Adrenal gland (tissue), 5 donors: ENCODE measurements at regions not wholly inside any gene's neighbourhood (a gene's known extent, or its start where the extent isn't known, plus 50 kb on each side); places are given as distances from the start of the nearest gene placed in this dataset.

Experiments used
- CTCF ChIP-seq, 6 experiments: fragments of 450-650 bp in 4 of 6; fragments of 200-600 bp in 2 of 6; sonication (generic) in 1 of 6; IDR thresholded peaks; 1 replicate in 5 of 6; 2 replicates in 1 of 6; pipeline versions ENCODE4 v1.5.1 to v1.8.0; 2016 to 2021; ENCODE audit warnings: antibody characterized with exemption in 6 of 6, mild to moderate bottlenecking in 2 of 6, moderate library complexity in 1 of 6
- POLR2A ChIP-seq, 2 donors: fragments of 450-650 bp; IDR thresholded peaks; one replicate each; pipeline ENCODE4 v1.6.1; 2017; ENCODE audit warnings: antibody characterized with exemption in 2 of 2, mild to moderate bottlenecking in 2 of 2, moderate library complexity in 1 of 2
- donor health status: DM: no; HTN: no; CAD: no.

- TF ChIP-seq CTCF (IDR thresholded peaks at IDR 0.05) = no peak
- no peak for TF ChIP-seq POLR2A (IDR thresholded peaks at IDR 0.05)
These were observed 394.3 kb upstream of the ETAA1 start for GRCh38 chr2:67002618-67003371.
